ENCODE measurements at regions not wholly inside any gene's neighbourhood (a gene's known extent, or its start where the extent isn't known, plus 50 kb on each side); places are given as distances from the start of the nearest gene placed in this dataset.

DNA sequence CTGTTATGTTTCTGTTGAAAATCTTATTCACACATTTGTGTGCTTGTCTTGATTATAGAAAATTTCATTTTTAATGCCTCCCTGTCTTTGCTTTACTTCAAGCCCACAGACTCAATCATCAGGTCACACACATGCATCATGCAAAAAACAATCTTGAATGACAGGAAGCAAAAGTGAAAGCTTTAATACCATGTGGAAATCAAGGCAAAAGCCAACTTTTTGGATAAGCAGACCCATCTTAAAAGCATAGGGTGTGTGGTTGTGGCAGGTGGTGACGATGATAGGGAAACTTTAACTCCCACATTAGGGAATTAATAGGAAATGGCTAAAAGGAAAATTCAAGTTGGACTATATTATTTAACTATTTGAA lies 155.9 kb upstream of the EOMES start:
- TF ChIP-seq, protein P1, sequence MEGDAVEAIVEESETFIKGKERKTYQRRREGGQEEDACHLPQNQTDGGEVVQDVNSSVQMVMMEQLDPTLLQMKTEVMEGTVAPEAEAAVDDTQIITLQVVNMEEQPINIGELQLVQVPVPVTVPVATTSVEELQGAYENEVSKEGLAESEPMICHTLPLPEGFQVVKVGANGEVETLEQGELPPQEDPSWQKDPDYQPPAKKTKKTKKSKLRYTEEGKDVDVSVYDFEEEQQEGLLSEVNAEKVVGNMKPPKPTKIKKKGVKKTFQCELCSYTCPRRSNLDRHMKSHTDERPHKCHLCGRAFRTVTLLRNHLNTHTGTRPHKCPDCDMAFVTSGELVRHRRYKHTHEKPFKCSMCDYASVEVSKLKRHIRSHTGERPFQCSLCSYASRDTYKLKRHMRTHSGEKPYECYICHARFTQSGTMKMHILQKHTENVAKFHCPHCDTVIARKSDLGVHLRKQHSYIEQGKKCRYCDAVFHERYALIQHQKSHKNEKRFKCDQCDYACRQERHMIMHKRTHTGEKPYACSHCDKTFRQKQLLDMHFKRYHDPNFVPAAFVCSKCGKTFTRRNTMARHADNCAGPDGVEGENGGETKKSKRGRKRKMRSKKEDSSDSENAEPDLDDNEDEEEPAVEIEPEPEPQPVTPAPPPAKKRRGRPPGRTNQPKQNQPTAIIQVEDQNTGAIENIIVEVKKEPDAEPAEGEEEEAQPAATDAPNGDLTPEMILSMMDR (conservative IDR thresholded peaks at IDR 0.05; ENCODE audit: low read depth, low read length), result no peak
- TF ChIP-seq EZH2 (IDR thresholded peaks at IDR 0.05; ENCODE audit: low read length, unreplicated experiment), result no peak

Data from PC-3 (cell line).